HG03097 (cell line): ENCODE measurements at regions not wholly inside any gene's neighbourhood (a gene's known extent, or its start where the extent isn't known, plus 50 kb on each side); places are given as distances from the start of the nearest gene placed in this dataset.

Source experiments
- ATAC-seq: cut with Tn5 transposase; IDR thresholded peaks from one replicate; pipeline ENCODE4 v1.9.1; 2021; ENCODE audit not compliant: unreplicated experiment, low FRiP score

- ATAC-seq = no peak
Measured at GRCh38 chr2:9106338-9107167, 100.1 kb upstream of the ASAP2 start.

GRCh38 chr2:9105601-9106337 is 100.8 kb upstream of the ASAP2 start:
- ATAC-seq = no peak

DNA sequence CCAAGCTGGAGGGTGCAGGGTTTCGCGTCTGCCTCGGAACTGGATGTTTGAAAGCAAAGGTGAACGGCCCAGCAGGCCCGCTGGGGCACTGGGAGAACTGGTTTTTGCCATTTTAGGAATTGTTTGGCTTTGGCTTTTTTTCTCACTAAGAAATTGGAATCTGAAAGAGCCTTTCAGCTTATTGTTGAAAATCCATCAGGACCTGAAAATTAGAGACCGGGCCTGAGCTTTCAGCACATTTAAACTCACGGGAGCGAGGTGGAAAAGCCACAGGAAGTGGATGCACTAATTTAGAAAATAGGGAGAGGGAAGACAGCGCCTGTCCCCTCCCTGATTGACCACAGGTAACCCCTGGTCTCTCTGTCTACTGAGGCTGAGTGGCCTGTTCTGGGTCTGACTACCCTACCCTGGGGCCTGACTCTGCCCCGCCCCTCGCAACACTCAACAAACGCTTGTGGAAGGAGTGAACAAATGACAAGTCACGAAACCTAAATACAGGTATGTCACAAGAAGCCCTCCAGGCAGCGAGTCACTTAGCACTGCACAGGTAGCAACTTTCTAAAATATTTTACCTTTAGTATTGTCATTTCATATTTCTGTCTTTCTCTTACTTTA is 100.3 kb upstream of the MBOAT2 start:
- ATAC-seq = no peak

GRCh38 chr2:9102861-9103662 is 99.6 kb upstream of the MBOAT2 start:
- no peak for ATAC-seq

DNA sequence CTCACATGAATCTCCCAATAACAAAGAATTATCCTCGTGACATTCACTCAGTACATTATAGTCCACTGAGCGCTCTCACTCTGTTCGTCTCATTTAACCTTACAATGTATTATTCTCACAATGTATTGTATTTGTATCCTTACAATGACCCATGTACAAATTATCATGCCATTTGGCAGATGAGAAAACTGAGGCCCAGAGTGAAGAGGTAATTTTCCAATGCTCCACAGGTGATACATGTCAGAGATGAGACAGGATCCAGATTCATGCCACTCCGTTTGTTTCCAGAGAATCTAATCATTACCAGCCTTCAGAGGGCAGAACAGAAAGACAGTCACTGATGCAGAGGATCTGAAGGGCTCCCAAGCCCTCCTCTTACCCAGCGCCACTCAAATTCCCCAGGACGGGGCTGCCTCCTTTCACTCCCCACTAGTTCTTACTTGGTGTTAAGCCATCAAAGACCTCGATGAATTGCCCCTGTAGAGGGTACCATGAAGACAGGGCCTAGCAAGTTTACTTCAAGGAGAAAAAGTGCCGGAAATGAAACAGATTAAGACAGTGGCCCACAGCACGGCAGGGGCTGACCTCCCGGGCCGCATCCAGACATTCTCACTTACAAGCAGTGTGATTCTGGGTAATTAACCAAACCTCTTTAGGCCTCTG is 98.4 kb upstream of the MBOAT2 start:
- no peak for ATAC-seq

GRCh38 chr2:9100080-9100876 is 96.8 kb upstream of the MBOAT2 start:
- ATAC-seq = no peak

DNA sequence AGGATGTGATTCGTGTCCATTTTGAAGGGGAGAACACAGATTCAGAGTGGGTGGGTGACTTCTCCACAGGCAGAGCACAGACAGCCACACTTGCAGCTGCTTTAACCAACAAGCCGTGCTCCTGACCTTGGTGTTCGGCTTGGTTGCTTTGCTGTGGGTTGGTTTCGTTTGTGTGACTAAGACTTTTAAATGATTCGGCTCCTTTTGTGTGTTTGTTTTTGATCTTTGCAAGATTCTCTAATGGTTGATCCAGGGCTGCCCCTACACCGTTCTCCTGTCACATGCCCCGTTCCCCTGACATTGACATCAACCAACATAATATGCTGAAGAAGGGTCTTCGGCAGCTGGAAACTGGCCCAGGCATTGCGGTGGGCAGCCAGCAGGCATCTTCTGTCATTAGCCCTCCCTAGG is 95.9 kb upstream of the MBOAT2 start:
- ATAC-seq = peak; percentile 45

GRCh38 chr2:9097892-9098291 is 94.4 kb upstream of the MBOAT2 start:
- no peak for ATAC-seq

GRCh38 chr2:9097239-9097638 is 93.8 kb upstream of the MBOAT2 start:
- no peak for ATAC-seq

DNA sequence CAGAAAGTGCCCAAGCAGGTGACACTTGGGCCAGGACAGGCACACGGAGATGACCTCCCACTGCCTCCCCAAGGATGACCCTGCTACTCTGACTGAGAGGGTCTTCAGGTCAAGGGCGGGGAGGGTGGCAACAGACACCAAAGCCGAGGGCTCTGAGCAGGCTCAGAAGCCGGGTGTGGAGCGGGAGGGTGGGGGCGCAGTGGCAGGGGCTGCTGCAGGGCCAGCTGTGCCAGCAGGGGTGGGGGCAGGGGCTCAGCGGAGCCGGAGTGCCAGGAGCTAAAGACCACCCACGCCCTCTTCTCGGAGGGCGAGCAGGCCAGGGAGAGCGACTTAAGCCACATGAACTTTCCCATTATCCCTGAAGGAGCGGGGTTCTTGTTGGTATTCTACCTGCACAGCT is 93.3 kb upstream of the MBOAT2 start:
- no peak for ATAC-seq

DNA sequence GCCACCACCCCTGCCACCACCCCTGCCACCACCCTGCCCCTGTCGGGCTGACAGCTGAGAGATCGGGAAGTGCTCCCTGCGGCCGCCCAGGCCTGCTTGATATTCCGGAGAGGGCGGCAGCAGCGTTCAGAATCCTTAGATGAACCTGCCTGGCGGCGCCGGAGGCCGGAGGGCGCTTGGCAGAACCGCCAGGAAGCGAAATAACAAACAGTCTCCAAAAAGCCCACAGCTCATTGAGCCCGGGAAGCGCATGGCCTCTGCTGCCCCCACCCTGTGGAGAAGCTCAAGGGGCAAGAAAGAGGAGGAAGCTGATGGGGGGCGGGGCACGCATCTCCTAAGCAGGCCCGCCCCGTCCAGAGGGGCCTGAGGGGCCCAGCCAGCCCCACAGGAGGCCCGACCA is 92.2 kb upstream of the MBOAT2 start:
- no peak for ATAC-seq

DNA sequence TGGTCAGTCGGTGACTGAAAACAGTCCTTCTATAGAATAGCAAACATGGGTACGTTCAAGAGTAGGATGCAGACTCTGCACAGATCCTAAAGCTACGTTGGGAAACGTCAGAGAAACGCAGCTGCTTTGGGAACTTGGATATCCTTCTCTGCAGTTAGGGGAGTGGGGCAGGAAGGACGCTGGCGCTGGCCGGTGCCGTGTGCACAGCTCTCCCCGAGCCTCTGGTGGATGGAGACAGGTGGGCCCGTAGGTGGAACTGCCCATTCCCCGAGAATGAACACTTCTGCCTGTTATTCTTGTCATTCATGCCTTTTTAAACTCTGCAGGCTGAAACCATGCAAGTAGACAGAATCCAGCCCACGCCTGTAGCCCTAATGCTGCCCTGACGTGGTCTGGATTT is 91.7 kb upstream of the MBOAT2 start:
- ATAC-seq = no peak

GRCh38 chr2:9094117-9094516 is 90.6 kb upstream of the MBOAT2 start:
- ATAC-seq = no peak

DNA sequence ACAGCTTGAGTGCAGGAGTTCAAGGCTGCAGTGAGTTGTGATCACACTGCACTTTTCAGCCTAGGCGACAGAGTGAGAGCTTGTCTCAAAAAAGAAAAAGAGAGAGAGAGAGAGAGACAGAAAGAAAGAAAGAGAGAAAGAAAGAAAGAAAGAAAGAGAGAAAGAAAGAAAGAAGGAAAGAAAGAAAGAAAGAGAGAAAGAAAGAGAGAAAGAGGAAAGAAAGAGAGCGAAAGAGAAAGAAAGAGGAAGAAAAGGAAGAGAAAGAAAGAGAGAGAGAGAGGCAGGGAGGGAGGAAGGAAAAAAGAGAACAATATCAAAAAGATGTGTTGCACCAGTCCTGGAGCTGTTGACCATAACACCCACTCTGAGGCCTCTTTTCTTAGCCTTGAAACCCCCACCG is 89.8 kb upstream of the MBOAT2 start:
- ATAC-seq = no peak

DNA sequence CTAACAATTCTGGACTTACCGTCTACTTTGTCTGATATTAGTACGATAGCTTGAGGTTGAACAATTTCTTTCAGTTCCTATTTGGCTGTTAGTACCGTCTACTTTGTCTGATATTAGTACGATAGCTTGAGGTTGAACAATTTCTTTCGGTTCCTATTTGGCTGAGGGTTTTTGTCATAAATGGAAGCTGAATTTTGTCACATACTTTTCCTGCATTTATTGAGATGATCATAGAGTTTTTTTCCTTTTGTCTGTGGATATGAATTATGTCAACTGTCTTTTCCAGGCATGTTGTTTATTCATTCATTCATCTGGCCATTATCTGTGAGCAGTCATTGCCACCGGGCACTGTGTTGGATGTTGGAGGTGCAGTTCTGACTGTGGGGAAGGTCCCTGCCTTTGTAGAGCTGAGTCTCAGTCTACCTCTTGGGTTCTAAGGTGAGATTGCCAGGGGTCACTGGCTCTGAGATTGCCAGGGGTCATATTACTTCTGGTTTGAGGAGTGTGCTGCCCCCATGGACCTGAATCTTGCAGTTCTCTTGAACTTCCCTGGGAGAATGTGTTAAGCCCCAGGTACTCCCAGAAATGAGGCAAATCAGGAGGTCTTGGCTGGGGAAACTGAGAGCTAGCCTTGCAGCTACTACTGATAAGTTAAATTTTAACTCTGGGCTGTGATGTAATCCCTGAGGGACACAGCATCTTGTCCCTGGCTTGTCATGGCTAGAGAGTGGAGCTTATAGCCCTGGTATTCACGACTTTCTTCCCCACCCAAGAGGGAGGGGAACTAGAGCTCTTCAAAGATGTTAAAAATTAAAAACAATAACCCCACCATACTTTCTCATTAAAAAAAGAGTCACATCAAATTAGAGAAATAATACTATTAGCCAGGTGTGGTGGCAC is 89.1 kb upstream of the MBOAT2 start:
- ATAC-seq = peak; percentile 71

- ATAC-seq = no peak
Measured at GRCh38 chr2:9091811-9092210, 88.3 kb upstream of the MBOAT2 start.

DNA sequence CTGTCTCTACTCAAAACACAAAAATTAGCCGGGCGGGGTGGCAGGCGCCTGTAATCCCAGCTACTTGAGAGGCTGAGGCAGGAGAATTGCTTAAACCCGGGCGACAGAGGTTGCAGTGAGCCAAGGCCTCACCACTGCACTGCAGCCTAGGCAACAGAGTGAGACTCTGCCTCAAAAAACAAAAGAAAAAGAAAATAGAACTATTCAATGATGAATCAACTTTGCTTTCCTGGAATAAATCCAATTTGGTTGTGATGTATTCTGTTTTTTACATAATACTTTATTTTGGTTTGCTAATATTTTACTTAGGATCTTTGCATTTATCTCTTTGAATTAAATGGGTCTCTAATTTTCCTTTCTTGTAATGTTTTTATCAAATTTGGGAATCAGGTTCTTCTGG is 86.3 kb upstream of the MBOAT2 start:
- no peak for ATAC-seq

- ATAC-seq = no peak
Measured at GRCh38 chr2:9087121-9087681, 83.7 kb upstream of the MBOAT2 start.
